Lung (tissue), 11 donors: ENCODE measurements at regions not wholly inside any gene's neighbourhood (a gene's known extent, or its start where the extent isn't known, plus 50 kb on each side); places are given as distances from the start of the nearest gene placed in this dataset.

ENCODE experiments used
- ATAC-seq: fragments of 200-7000 bp; cut with Tn5 transposase; one replicate; pipeline ENCODE4 v1.9.1; 2020; ENCODE audit warnings: moderate number of reproducible peaks; ENCODE audit not compliant: insufficient read depth, low FRiP score
- DNase-seq, 3 donors: peaks; one replicate each; pipeline ENCODE4 v3.0.0-alpha.2; 2013 to 2017
- H3K27ac ChIP-seq, 2 donors: one replicate each; pipeline ENCODE4 v1.5.1; 2013; ENCODE audit warnings: mild to moderate bottlenecking in 2 of 2, moderate library complexity in 2 of 2, control low read depth in 1 of 2, inconsistent platforms in 1 of 2, low read depth in 1 of 2, low read length in 1 of 2
- H3K27me3 ChIP-seq, 3 donors: one replicate each; pipeline ENCODE4 v1.5.1; 2013; ENCODE audit warnings: low read length in 2 of 3; ENCODE audit not compliant: control insufficient read depth in 3 of 3, insufficient read depth in 3 of 3
- H3K36me3 ChIP-seq, 4 donors: one replicate each; pipeline ENCODE4 v1.5.1; 2013; ENCODE audit warnings: low read length in 4 of 4, mild to moderate bottlenecking in 1 of 4, moderate library complexity in 1 of 4; ENCODE audit not compliant: control insufficient read depth in 4 of 4, insufficient read depth in 4 of 4
- H3K4me1 ChIP-seq, 5 donors: one replicate each; pipeline ENCODE4 v1.5.1; 2013; ENCODE audit warnings: low read length in 5 of 5, mild to moderate bottlenecking in 2 of 5, moderate library complexity in 1 of 5; ENCODE audit not compliant: control insufficient read depth in 5 of 5, insufficient read depth in 5 of 5
- H3K4me3 ChIP-seq: one replicate; pipeline ENCODE4 v1.5.1; 2013; ENCODE audit warnings: mild to moderate bottlenecking, control low read depth, moderate library complexity
- H3K9ac ChIP-seq, 2 donors: one replicate each; pipeline ENCODE4 v1.5.1; 2013; ENCODE audit warnings: low read length in 2 of 2, control low read depth in 1 of 2; ENCODE audit not compliant: insufficient read depth in 1 of 2
- H3K9me3 ChIP-seq, 4 donors: one replicate each; pipeline ENCODE4 v1.5.1; 2013; ENCODE audit warnings: low read length in 3 of 4, mild to moderate bottlenecking in 1 of 4, moderate library complexity in 1 of 4; ENCODE audit not compliant: control insufficient read depth in 4 of 4, insufficient read depth in 3 of 4
- WGBS, 2 donors: extraction: QIAGEN DNeasy Blood & Tissue Kit; methylation state at CpG; one replicate each; pipeline ENCODE4 v1.1.7; 2013; 5-methylcytosine and 5-hydroxymethylcytosine counted together
- TF ChIP-seq, protein P1 (sequence below): IDR thresholded peaks from 2 replicates; pipeline ENCODE4 v1.5.1; 2012; ENCODE audit warnings: mild to moderate bottlenecking; ENCODE audit errors: control extremely low read depth, extremely low read depth
- donor health status: control.
- donor health status: control.
- donor health status: Bipolar disorder and iron deficiency.
- donor health status: healthy.
- donor health status: DM: yes; HTN: yes; CAD: no.

DNA sequence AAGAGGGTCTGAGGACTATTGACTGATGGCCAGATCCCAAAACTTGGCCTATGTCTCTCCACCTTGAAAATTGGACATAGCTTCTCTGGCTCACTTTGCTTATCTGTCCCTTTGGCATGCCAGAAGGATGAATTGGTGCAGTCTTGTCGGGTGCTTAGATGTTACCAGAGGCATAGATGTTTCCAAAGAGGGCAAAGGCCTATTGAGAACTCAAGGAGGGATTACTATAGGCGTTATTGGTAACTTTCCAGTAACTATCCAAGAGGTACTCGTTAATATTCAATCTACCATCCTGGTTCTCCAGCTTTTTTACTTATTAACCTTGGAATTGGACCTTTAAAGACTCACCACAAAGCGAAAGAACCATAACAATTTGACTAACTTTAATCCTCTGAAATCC is 368.3 kb upstream of the ESRRG start:
- H3K4me3 ChIP-seq, result no peak overlapping the region
- DNase-seq (no peak), ATAC-seq (no peak)
- WGBS, 2 donors, result 81 to 86% methylated on average over 4 of the region's 4 CpGs
- H3K36me3 ChIP-seq, result no peaks in the 10 kb centered on the region
- TF ChIP-seq, protein P1, sequence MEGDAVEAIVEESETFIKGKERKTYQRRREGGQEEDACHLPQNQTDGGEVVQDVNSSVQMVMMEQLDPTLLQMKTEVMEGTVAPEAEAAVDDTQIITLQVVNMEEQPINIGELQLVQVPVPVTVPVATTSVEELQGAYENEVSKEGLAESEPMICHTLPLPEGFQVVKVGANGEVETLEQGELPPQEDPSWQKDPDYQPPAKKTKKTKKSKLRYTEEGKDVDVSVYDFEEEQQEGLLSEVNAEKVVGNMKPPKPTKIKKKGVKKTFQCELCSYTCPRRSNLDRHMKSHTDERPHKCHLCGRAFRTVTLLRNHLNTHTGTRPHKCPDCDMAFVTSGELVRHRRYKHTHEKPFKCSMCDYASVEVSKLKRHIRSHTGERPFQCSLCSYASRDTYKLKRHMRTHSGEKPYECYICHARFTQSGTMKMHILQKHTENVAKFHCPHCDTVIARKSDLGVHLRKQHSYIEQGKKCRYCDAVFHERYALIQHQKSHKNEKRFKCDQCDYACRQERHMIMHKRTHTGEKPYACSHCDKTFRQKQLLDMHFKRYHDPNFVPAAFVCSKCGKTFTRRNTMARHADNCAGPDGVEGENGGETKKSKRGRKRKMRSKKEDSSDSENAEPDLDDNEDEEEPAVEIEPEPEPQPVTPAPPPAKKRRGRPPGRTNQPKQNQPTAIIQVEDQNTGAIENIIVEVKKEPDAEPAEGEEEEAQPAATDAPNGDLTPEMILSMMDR, result no peak
- peak overlapping the region in 1 of 2 donors; percentile 99 for H3K27ac ChIP-seq
- peaks cover 0 to 4% (median 0%) of the 10 kb centered on the region in 3 donors for H3K27me3 ChIP-seq
- H3K9me3 ChIP-seq, result no peaks in the 10 kb centered on the region
- no peak overlapping the region for H3K9ac ChIP-seq
- H3K4me1 ChIP-seq, result peaks cover 0 to 26% (median 13%) of the 10 kb centered on the region in 5 donors

DNA sequence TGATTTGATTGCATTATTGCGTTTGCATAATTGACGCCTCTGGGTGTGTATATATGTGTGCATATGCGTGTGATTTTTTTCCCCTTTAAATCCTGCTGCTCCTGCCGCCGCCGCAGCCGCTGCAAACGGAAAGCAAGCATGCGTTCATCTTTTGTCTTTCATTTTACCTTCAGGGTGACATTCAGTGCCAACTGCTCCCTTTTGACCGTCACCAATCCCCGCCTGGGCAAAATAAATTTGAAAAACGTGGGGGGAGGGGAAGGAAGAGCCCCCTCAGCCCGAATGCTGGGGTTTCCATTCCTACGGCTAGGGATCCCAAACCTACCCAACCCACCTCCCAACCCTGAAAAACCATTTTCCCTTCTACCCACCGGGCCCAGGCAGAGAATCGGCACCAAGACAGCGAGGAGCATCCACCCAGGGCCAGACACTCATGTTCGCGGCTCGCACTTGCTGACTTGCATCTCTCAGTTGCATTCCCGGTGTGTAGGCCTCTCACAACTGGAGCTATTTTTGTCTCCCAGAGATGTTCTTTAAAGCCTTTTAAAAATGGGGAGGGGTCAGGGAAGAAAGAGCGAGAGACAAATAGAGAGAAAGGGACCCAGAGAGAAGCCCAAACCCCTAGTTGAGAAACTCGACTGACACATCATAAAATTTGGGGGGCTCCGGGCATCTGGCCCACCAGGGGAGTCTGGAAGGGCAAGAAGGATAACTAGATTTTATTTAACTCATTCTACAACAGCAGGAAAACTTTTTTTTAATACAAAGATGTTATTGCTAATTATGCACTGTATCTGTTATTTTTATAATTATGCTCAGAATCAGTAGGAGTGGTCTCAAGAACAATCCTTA is 367.1 kb upstream of the ESRRG start:
- H3K9me3 ChIP-seq, result no peaks in the 10 kb centered on the region
- ATAC-seq (no peak), DNase-seq (peak; percentile 29 to 51 (median 34))
- TF ChIP-seq, protein P1, result no peak
- 22 to 29% methylated on average over 24 of the region's 24 CpGs for whole genome bisulfite sequencing, 2 donors
- H3K27ac ChIP-seq, result peak overlapping the region in 1 of 2 donors; percentile 99
- peak overlapping the region in 1 of 2 donors; percentile 72 for H3K9ac ChIP-seq
- H3K4me1 ChIP-seq, result peaks cover 0 to 26% (median 13%) of the 10 kb centered on the region in 5 donors
- no peaks in the 10 kb centered on the region for H3K36me3 ChIP-seq
- H3K4me3 ChIP-seq, result no peak overlapping the region
- peaks cover 0 to 4% (median 0%) of the 10 kb centered on the region in 3 donors for H3K27me3 ChIP-seq

DNA sequence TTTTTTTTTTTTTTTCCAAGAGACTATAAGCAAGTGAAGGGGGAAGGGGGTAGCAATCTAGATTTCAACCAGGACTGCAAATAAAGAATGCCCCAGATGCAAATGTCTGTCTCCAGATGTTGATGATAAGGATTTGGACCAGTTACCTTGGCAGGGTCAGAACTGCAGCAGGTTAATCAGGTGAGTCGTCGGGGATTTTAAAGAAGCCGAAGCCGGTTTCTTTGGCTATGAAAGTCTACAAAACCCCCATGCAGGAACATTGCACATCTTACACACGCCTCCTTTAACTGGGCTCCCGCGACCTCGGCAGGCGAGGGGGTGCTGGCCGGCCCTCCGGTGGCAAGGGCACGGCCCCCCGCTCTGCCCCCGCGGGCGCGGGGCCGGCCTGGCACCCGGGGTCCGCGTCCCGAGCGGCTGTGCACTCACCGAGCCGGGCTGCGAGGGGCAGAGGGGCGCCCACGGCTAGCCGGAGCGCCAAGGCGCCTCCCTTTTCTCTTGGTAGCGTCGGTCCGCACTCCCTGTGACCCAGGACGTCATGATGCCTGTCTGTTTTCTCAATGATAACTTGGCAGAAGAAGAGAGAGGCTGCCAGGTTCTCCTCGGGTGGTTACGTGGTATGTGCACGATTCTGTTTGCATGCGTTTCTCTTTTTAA is 366.3 kb upstream of the ESRRG start:
- peak; percentile 35 for ATAC-seq
- WGBS, 2 donors, result 1% methylated on average over 33 to 39 of the region's 39 CpGs

More for the DNA sequence above, 366.3 kb upstream of the ESRRG start:
- H3K9ac ChIP-seq, result peak overlapping the region; percentile 28 to 69
- peak; percentile 71 to 81 (median 80) for DNase-seq
- H3K4me1 ChIP-seq, result peaks cover 0 to 26% (median 13%) of the 10 kb centered on the region in 5 donors
- no peaks in the 10 kb centered on the region for H3K9me3 ChIP-seq
- peak overlapping the region in 1 of 2 donors; percentile 99 for H3K27ac ChIP-seq
- TF ChIP-seq, protein P1, result no peak
- peak overlapping the region; percentile 5 for H3K4me3 ChIP-seq
- H3K27me3 ChIP-seq, result peaks cover 0 to 4% (median 0%) of the 10 kb centered on the region in 3 donors
- H3K36me3 ChIP-seq, result no peaks in the 10 kb centered on the region
